ENCODE measurements at regions not wholly inside any gene's neighbourhood (a gene's known extent, or its start where the extent isn't known, plus 50 kb on each side); places are given as distances from the start of the nearest gene placed in this dataset.

DNA sequence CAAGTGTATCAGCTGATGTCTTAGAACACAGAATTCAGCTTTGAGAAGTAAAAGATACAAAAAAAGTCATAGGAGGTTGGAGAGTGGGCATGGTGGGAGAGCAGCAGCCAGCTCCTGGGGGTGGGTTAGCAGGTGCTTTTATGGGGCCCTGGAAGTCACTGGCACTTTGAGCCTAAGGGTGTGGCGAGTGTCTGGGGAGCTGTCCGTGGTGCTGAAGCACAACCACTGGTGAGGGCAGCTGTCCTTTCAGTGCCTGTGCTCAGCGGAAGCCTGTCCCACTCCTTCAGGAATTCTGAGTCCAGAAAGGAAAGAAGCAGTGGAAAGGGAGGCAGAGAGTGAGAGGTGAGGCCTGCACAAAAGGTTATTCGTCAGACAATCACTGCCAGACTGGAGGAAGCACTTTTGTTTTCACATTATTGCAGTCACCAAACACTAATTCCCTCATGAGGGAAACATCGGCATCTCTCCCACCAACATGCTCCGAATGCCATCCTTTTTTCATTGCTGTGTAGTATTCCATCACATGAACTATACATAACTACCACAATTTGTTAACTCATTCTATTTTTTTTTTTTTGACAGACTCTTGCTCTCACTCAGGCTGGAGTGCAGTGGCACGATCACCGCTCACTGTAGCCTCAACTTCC is 59.4 kb upstream of the RAPGEF1 start:
- TF ChIP-seq CTCF (IDR thresholded peaks at IDR 0.05) (no peak), POLR2AphosphoS5 (IDR thresholded peaks at IDR 0.05; ENCODE audit: low read depth, low read length) (no peak), SIN3A (IDR thresholded peaks at IDR 0.05; ENCODE audit: borderline replicate concordance, insufficient read depth, low read depth, low read length) (no peak)
- TF ChIP-seq, protein P1, sequence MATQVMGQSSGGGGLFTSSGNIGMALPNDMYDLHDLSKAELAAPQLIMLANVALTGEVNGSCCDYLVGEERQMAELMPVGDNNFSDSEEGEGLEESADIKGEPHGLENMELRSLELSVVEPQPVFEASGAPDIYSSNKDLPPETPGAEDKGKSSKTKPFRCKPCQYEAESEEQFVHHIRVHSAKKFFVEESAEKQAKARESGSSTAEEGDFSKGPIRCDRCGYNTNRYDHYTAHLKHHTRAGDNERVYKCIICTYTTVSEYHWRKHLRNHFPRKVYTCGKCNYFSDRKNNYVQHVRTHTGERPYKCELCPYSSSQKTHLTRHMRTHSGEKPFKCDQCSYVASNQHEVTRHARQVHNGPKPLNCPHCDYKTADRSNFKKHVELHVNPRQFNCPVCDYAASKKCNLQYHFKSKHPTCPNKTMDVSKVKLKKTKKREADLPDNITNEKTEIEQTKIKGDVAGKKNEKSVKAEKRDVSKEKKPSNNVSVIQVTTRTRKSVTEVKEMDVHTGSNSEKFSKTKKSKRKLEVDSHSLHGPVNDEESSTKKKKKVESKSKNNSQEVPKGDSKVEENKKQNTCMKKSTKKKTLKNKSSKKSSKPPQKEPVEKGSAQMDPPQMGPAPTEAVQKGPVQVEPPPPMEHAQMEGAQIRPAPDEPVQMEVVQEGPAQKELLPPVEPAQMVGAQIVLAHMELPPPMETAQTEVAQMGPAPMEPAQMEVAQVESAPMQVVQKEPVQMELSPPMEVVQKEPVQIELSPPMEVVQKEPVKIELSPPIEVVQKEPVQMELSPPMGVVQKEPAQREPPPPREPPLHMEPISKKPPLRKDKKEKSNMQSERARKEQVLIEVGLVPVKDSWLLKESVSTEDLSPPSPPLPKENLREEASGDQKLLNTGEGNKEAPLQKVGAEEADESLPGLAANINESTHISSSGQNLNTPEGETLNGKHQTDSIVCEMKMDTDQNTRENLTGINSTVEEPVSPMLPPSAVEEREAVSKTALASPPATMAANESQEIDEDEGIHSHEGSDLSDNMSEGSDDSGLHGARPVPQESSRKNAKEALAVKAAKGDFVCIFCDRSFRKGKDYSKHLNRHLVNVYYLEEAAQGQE (IDR thresholded peaks at IDR 0.05; ENCODE audit: insufficient read depth in 1 of 2, low read depth in 2 of 2, low read length in 1 of 2), result peak; percentile 96 to 98

Measured in Panc1 (cell line).